PC-3 (cell line): ENCODE measurements at regions not wholly inside any gene's neighbourhood (a gene's known extent, or its start where the extent isn't known, plus 50 kb on each side); places are given as distances from the start of the nearest gene placed in this dataset.

Experiments
- ATAC-seq: fragments of 200-7000 bp; cut with Tn5 transposase; 2 replicates; pipeline ENCODE4 v1.9.1; 2020; ENCODE audit warnings: mild to moderate bottlenecking, moderate library complexity
- BruUV-seq: library from RNA; stranded (reverse); fragments of 400-500 nt; replicated peaks from 2 replicates; lab custom pipeline; 2021; lab: Mats Ljungman, UMichigan
- CTCF ChIA-PET: fragments of 300-600 bp; sonication (Branson Sonifier 250); formaldehyde crosslinking; loops from one replicate; lab custom pipeline; 2022; ENCODE audit warnings: antibody characterized with exemption; lab: Charles Lee
- POLR2A ChIA-PET: fragments of 300-600 bp; sonication (Branson Sonifier 250); formaldehyde crosslinking; loops from one replicate; lab custom pipeline; 2022; ENCODE audit warnings: antibody characterized with exemption; ENCODE audit not compliant: unreplicated experiment; lab: Charles Lee
- DNase-seq: peaks from one replicate; pipeline ENCODE4 v3.0.0-alpha.2; 2015
- H2AFZ ChIP-seq: fragments of 300-600 bp; sonication (generic); 2 replicates; pipeline ENCODE4 v1.6.0; 2016; ENCODE audit warnings: antibody characterized with exemption, low read length
- H3F3A ChIP-seq: fragments of 300-600 bp; sonication (generic); one replicate; pipeline ENCODE4 v1.6.0; 2017; ENCODE audit warnings: antibody characterized with exemption, low read length, control low read depth, mild to moderate bottlenecking; ENCODE audit not compliant: unreplicated experiment
- H3K27ac ChIP-seq: fragments of 300-600 bp; sonication (generic); 2 replicates; pipeline ENCODE4 v1.5.1; 2016; ENCODE audit warnings: mild to moderate bottlenecking, low read length
- H3K27me3 ChIP-seq: fragments of 300-600 bp; sonication (generic); 2 replicates; pipeline ENCODE4 v1.6.1; 2016; ENCODE audit warnings: low read length, mixed read lengths
- H3K36me3 ChIP-seq: fragments of 300-600 bp; sonication (generic); 2 replicates; pipeline ENCODE4 v1.6.1; 2016; ENCODE audit warnings: low read depth, mixed run types, low read length, mixed read lengths
- H3K4me1 ChIP-seq: fragments of 300-600 bp; sonication (generic); 2 replicates; pipeline ENCODE4 v1.5.1; 2016; ENCODE audit warnings: low read length; ENCODE audit not compliant: insufficient read depth
- H3K4me2 ChIP-seq: fragments of 300-600 bp; sonication (generic); 2 replicates; pipeline ENCODE4 v1.6.0; 2016; ENCODE audit warnings: low read length
- H3K4me3 ChIP-seq: fragments of 300-600 bp; sonication (generic); 2 replicates; pipeline ENCODE4 v1.5.1; 2016; ENCODE audit warnings: mild to moderate bottlenecking, low read length, mixed read lengths
- H3K79me2 ChIP-seq: fragments of 300-600 bp; sonication (generic); 2 replicates; pipeline ENCODE4 v1.6.1; 2017; ENCODE audit warnings: low read length, mixed read lengths
- H3K9ac ChIP-seq: fragments of 300-600 bp; sonication (generic); 2 replicates; pipeline ENCODE4 v1.6.0; 2016; ENCODE audit warnings: mild to moderate bottlenecking, low read length
- H3K9me2 ChIP-seq: fragments of 300-600 bp; sonication (generic); replicated peaks from 2 replicates; pipeline ENCODE4 v1.6.1; 2016; ENCODE audit warnings: mixed run types, low read length, mixed read lengths
- H3K9me3 ChIP-seq: fragments of 300-600 bp; sonication (generic); 2 replicates; pipeline ENCODE4 v1.6.1; 2016; ENCODE audit warnings: low read length, mixed read lengths
- H4K20me1 ChIP-seq: fragments of 300-600 bp; sonication (generic); 2 replicates; pipeline ENCODE4 v1.6.1; 2016; ENCODE audit warnings: low read length, mixed read lengths
- EZH2 ChIP-seq: fragments of 300-600 bp; sonication (generic); IDR thresholded peaks from one replicate; pipeline ENCODE4 v1.6.1; 2017; ENCODE audit warnings: antibody characterized with exemption, mild to moderate bottlenecking, low read length; ENCODE audit not compliant: unreplicated experiment
- EZH2phosphoT487 ChIP-seq: fragments of 300-600 bp; sonication (generic); IDR thresholded peaks from 2 replicates; pipeline ENCODE4 v1.6.1; 2018; ENCODE audit warnings: mild to moderate bottlenecking, antibody characterized with exemption, low read length, borderline replicate concordance
- intact Hi-C: fragments of 100-400 bp; cut with micrococcal nuclease; formaldehyde crosslinking; loops from 2 replicates; pipeline ENCODE4 v1.9.0; 2023
- TF ChIP-seq, protein P1 (sequence below): fragments of 300-600 bp; sonication (generic); conservative IDR thresholded peaks from 2 replicates; pipeline ENCODE4 v1.5.1; 2017; ENCODE audit warnings: antibody characterized with exemption, low read depth, mild to moderate bottlenecking, low read length

DNA sequence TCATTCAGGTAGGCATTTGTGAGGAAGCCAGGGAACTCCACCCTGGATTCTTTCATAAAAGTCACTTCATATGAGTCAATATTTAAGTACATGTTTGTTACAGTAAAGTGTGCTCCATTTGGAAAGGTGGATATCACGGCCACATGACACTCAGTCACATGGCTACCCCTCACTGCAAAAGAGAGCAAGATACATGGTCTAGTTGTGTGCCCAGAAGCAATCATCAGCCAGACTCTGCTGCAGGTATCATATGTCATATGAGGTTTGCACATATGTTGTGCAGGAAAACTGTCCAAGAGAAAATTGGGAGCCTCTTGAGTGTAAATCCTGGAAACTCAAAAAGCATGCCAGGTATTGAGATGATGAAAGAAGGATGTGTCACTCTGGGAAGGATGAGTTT is 55.0 kb upstream of the NMNAT3 start:
- no peaks in the 10 kb centered on the region for H3K9me3 ChIP-seq
- ATAC-seq (no peak), DNase-seq (no peak)
- no peak overlapping the region for H2AFZ ChIP-seq
- ChIA-PET POLR2A (no interaction called here), CTCF (no interaction called here)
- H3K4me2 ChIP-seq = no peak overlapping the region
- no peaks in the 10 kb centered on the region for H4K20me1 ChIP-seq
- H3K36me3 ChIP-seq = no peaks in the 10 kb centered on the region
- H3K27me3 ChIP-seq = 0 out of 2 replicates have a peak, but pooled peaks cover 6% of the 10 kb centered on the region
- BruUV-seq = no TSS peak
- no peak overlapping the region for H3K27ac ChIP-seq
- no peaks in the 10 kb centered on the region for H3K79me2 ChIP-seq
- no peaks in the 10 kb centered on the region for H3K4me1 ChIP-seq
- no peak overlapping the region for H3K9ac ChIP-seq
- H3K4me3 ChIP-seq = no peak overlapping the region
- H3K9me2 ChIP-seq = no peaks in the 10 kb centered on the region
- H3F3A ChIP-seq = no peaks in the 10 kb centered on the region
- TF ChIP-seq, protein P1, sequence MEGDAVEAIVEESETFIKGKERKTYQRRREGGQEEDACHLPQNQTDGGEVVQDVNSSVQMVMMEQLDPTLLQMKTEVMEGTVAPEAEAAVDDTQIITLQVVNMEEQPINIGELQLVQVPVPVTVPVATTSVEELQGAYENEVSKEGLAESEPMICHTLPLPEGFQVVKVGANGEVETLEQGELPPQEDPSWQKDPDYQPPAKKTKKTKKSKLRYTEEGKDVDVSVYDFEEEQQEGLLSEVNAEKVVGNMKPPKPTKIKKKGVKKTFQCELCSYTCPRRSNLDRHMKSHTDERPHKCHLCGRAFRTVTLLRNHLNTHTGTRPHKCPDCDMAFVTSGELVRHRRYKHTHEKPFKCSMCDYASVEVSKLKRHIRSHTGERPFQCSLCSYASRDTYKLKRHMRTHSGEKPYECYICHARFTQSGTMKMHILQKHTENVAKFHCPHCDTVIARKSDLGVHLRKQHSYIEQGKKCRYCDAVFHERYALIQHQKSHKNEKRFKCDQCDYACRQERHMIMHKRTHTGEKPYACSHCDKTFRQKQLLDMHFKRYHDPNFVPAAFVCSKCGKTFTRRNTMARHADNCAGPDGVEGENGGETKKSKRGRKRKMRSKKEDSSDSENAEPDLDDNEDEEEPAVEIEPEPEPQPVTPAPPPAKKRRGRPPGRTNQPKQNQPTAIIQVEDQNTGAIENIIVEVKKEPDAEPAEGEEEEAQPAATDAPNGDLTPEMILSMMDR = no peak
- TF ChIP-seq EZH2phosphoT487 = no peak
- TF ChIP-seq EZH2 = no peak
- intact Hi-C loops = no loop called here

DNA sequence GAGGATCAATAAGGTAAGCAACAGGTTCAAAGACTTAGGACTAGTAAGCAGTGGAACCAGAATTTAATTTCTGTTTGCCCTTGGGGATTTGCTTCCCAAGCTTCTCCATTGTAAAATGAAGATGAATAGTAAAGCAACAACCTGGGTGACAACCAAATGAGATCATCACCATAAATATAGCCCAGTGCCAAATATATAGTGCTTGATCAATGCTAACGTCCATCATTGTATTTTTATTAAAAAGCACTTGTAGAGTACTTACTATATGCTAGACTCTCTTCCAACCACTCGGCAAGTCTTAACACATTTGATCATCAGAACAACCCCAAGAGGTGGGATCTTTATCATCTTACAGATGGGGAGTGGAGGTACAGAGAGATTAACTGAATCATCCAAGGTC is 51.5 kb upstream of the NMNAT3 start:
- POLR2A ChIA-PET = no interaction called here
- no TSS peak for BruUV-seq
- no peaks in the 10 kb centered on the region for H3K79me2 ChIP-seq
- 0 out of 2 replicates have a peak, but pooled peaks cover 10% of the 10 kb centered on the region for H3K27me3 ChIP-seq
- no peak for ATAC-seq
- no peaks in the 10 kb centered on the region for H3K4me1 ChIP-seq
- H3K4me3 ChIP-seq = no peak overlapping the region
- DNase-seq = no peak
- H3F3A ChIP-seq = no peaks in the 10 kb centered on the region
- H3K9me3 ChIP-seq = no peaks in the 10 kb centered on the region
- no peak overlapping the region for H3K27ac ChIP-seq
- CTCF ChIA-PET = no interaction called here
- no peak overlapping the region for H2AFZ ChIP-seq
- TF ChIP-seq, protein P1 = no peak
- TF ChIP-seq EZH2 = no peak
- no peak for TF ChIP-seq EZH2phosphoT487
- H3K4me2 ChIP-seq = no peak overlapping the region
- H3K36me3 ChIP-seq = no peaks in the 10 kb centered on the region
- no peak overlapping the region for H3K9ac ChIP-seq
- H3K9me2 ChIP-seq = no peaks in the 10 kb centered on the region
- no peaks in the 10 kb centered on the region for H4K20me1 ChIP-seq
- intact Hi-C loops = no loop called here

DNA sequence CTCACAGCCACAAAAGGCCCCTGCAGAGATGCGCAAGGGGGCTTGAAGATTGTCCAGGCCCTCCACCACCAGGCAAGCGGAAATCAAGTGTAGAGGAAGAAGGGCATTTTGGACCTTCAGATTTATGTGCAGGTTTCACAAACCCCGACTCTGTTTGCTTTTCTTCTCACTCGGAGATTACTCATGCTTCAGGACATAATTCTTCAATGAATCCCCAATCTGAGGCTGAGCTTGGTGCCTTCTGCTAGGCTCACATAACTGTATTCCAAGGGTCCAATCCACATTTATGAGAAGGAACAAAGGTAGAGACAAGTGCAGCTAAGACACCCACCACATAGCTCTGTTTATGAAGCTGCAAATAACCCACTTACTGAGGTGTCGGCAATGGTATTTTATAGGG is 50.6 kb upstream of the NMNAT3 start:
- CTCF ChIA-PET = no interaction called here
- BruUV-seq = no TSS peak

More for the DNA sequence above, 50.6 kb upstream of the NMNAT3 start:
- DNase-seq (peak; percentile 36), ATAC-seq (no peak)
- Histone ChIP-seq H3K4me3 (no peak overlapping the region), H3K27me3 (0 out of 2 replicates have a peak, but pooled peaks cover 10% of the 10 kb centered on the region), H3K9me2 (no peaks in the 10 kb centered on the region), H3K79me2 (no peaks in the 10 kb centered on the region), H3K36me3 (no peaks in the 10 kb centered on the region), H3K4me2 (no peak overlapping the region), H3K27ac (no peak overlapping the region), H2AFZ (no peak overlapping the region), H4K20me1 (no peaks in the 10 kb centered on the region), H3K9ac (no peak overlapping the region), H3K4me1 (no peaks in the 10 kb centered on the region), H3F3A (no peaks in the 10 kb centered on the region), H3K9me3 (no peaks in the 10 kb centered on the region)
- TF ChIP-seq EZH2phosphoT487 (no peak), EZH2 (no peak)
- TF ChIP-seq, protein P1 = no peak
- intact Hi-C loops = no loop called here
- POLR2A ChIA-PET = no interaction called here
